ENCODE measurements at regions not wholly inside any gene's neighbourhood (a gene's known extent, or its start where the extent isn't known, plus 50 kb on each side); places are given as distances from the start of the nearest gene placed in this dataset.

- Histone ChIP-seq H3K9me2 (replicated peaks; ENCODE audit: control insufficient read depth, low read length) (no peaks in the 10 kb centered on the region), H4K20me1 (ENCODE audit: control insufficient read depth, insufficient read depth, low read depth, low read length) (no peaks in the 10 kb centered on the region), H3F3A (ENCODE audit: control insufficient read depth, insufficient read depth) (no peaks in the 10 kb centered on the region), H3K79me2 (ENCODE audit: control insufficient read depth, low read length) (no peaks in the 10 kb centered on the region), H3K36me3 (ENCODE audit: control insufficient read depth, low read length) (no peaks in the 10 kb centered on the region), H3K4me3 (ENCODE audit: low read length) (no peak overlapping the region), H3K9me3 (ENCODE audit: control insufficient read depth, insufficient read depth, low read length) (no peaks in the 10 kb centered on the region), H3K27me3 (ENCODE audit: control insufficient read depth, low read length) (no peaks in the 10 kb centered on the region), H3K4me2 (ENCODE audit: low read length) (no peak overlapping the region), H3K27ac (ENCODE audit: low read depth, low read length) (no peak overlapping the region), H3K4me1 (ENCODE audit: control insufficient read depth, low read length) (no peaks in the 10 kb centered on the region)
- TF ChIP-seq CTCF (IDR thresholded peaks at IDR 0.05; ENCODE audit: low read depth, low read length, poor library complexity, severe bottlenecking) (no peak), EZH2phosphoT487 (IDR thresholded peaks at IDR 0.05; ENCODE audit: borderline replicate concordance, low read length) (no peak)
These were observed 254.3 kb downstream of the ZBBX start for GRCh38 chr3:167125612-167126407.

GRCh38 chr3:167120828-167121227 is 259.3 kb downstream of the ZBBX start:
- no peaks in the 10 kb centered on the region for H3K4me1 ChIP-seq (ENCODE audit: control insufficient read depth, low read length)
- no peaks in the 10 kb centered on the region for H3K36me3 ChIP-seq (ENCODE audit: control insufficient read depth, low read length)
- no peaks in the 10 kb centered on the region for H3K27me3 ChIP-seq (ENCODE audit: control insufficient read depth, low read length)
- H3K27ac ChIP-seq (ENCODE audit: low read depth, low read length) = no peak overlapping the region
- no peaks in the 10 kb centered on the region for H3K79me2 ChIP-seq (ENCODE audit: control insufficient read depth, low read length)
- H3K9me2 ChIP-seq (replicated peaks; ENCODE audit: control insufficient read depth, low read length) = no peaks in the 10 kb centered on the region
- H3K4me2 ChIP-seq (ENCODE audit: low read length) = no peak overlapping the region
- no peak overlapping the region for H3K4me3 ChIP-seq (ENCODE audit: low read length)
- no peaks in the 10 kb centered on the region for H3F3A ChIP-seq (ENCODE audit: control insufficient read depth, insufficient read depth)
- no peaks in the 10 kb centered on the region for H3K9me3 ChIP-seq (ENCODE audit: control insufficient read depth, insufficient read depth, low read length)
- no peaks in the 10 kb centered on the region for H4K20me1 ChIP-seq (ENCODE audit: control insufficient read depth, insufficient read depth, low read depth, low read length)
- TF ChIP-seq CTCF (IDR thresholded peaks at IDR 0.05; ENCODE audit: low read depth, low read length, poor library complexity, severe bottlenecking) (no peak), EZH2phosphoT487 (IDR thresholded peaks at IDR 0.05; ENCODE audit: borderline replicate concordance, low read length) (no peak)

GRCh38 chr3:167116120-167116922 is 263.8 kb downstream of the ZBBX start:
- no peaks in the 10 kb centered on the region for H3K9me2 ChIP-seq (replicated peaks; ENCODE audit: control insufficient read depth, low read length)
- H3K79me2 ChIP-seq (ENCODE audit: control insufficient read depth, low read length) = no peaks in the 10 kb centered on the region
- H3K4me3 ChIP-seq (ENCODE audit: low read length) = no peak overlapping the region
- no peak overlapping the region for H3K27ac ChIP-seq (ENCODE audit: low read depth, low read length)
- TF ChIP-seq EZH2phosphoT487 (IDR thresholded peaks at IDR 0.05; ENCODE audit: borderline replicate concordance, low read length) (no peak), CTCF (IDR thresholded peaks at IDR 0.05; ENCODE audit: low read depth, low read length, poor library complexity, severe bottlenecking) (no peak)
- no peaks in the 10 kb centered on the region for H3F3A ChIP-seq (ENCODE audit: control insufficient read depth, insufficient read depth)
- H3K9me3 ChIP-seq (ENCODE audit: control insufficient read depth, insufficient read depth, low read length) = no peaks in the 10 kb centered on the region
- H3K36me3 ChIP-seq (ENCODE audit: control insufficient read depth, low read length) = no peaks in the 10 kb centered on the region
- H4K20me1 ChIP-seq (ENCODE audit: control insufficient read depth, insufficient read depth, low read depth, low read length) = no peaks in the 10 kb centered on the region
- no peak overlapping the region for H3K4me2 ChIP-seq (ENCODE audit: low read length)
- no peaks in the 10 kb centered on the region for H3K4me1 ChIP-seq (ENCODE audit: control insufficient read depth, low read length)
- no peaks in the 10 kb centered on the region for H3K27me3 ChIP-seq (ENCODE audit: control insufficient read depth, low read length)
